ENCODE measurements at regions not wholly inside any gene's neighbourhood (a gene's known extent, or its start where the extent isn't known, plus 50 kb on each side); places are given as distances from the start of the nearest gene placed in this dataset.

DNA sequence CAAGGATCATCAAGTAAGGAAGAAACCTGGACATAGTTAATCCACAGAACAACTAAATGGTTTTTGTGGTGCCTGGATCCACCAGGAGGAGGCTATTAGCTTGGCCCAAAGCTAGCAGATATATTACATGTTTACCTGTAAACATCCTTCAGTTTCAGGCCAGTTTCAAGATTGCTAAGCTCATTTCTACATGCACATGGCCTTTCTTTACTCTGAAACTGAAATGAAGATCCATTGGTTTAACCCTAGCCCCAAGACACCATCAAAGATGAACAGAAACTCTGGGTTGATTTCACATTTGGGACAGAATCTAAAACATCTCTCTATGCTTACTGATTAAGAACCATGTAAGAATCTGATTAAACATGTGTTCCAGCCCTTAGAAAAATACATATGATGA is 611.8 kb downstream of the TLE1 start:
- no peak for ATAC-seq
- Histone ChIP-seq H3K4me3 (no peak overlapping the region), H3K27me3 (no peaks in the 10 kb centered on the region), H3K27ac (no peak overlapping the region), H3K9me3 (no peaks in the 10 kb centered on the region), H3K4me1 (no peaks in the 10 kb centered on the region), H3K36me3 (no peaks in the 10 kb centered on the region)
- no peak for DNase-seq
- TF ChIP-seq POLR2A (IDR thresholded peaks at IDR 0.05) (no peak), CTCF (IDR thresholded peaks at IDR 0.05) (no peak)
- intact Hi-C loops (cut with DNase I), result no loop called here

DNA sequence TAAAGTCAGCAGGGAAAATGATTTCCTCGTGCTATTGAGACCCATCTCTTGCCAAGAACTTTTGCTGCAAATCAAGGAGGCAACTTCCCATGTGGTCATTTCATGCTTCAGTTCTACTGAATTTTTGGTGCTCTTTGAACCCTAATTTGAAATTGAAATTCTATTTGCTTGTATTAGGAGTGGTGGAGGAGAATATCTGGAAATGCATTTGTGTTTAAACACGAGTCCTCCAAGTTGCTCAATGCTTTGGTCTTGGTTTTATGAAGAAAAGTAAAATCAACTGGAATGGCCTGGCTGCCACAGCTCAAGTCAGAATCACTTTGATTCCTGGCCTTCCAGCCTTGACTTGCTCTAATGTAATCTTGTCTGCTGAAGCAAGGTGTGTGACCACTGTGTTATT is 613.2 kb downstream of the TLE1 start:
- TF ChIP-seq CTCF (IDR thresholded peaks at IDR 0.05) (no peak), POLR2A (IDR thresholded peaks at IDR 0.05) (no peak)

DNA sequence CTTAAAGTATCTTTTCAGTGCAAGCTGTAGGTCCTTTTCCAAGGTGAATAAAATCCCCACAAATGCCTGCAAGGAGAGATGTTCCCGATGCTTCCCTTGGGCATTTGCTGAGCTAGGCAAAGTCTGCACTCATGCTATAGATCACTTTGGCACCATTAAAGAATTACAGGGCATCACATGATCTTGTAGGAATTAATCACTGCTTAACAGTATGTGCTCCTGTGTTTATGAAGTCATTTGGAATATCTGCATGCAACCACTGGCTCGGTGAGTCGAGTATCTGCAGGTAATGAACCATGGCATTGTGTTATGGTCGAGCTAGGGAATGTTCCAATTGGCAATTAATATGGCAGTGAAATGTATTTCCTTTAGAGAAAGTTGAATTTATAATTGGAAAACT is 615.1 kb downstream of the TLE1 start:
- Histone ChIP-seq H3K27ac (no peak overlapping the region), H3K4me1 (no peaks in the 10 kb centered on the region), H3K36me3 (no peaks in the 10 kb centered on the region), H3K9me3 (no peaks in the 10 kb centered on the region), H3K27me3 (no peaks in the 10 kb centered on the region), H3K4me3 (no peak overlapping the region)
- DNase-seq (no peak), ATAC-seq (no peak)
- 80 to 86% (median 86%) methylated on average over 4 of the region's 4 CpGs for WGBS, 4 donors
- intact Hi-C loops (cut with DNase I), result no loop called here
- TF ChIP-seq POLR2A (IDR thresholded peaks at IDR 0.05) (no peak), CTCF (IDR thresholded peaks at IDR 0.05) (no peak)

More for the DNA sequence above, 613.2 kb downstream of the TLE1 start:
- DNase-seq, result no peak
- Histone ChIP-seq H3K9me3 (no peaks in the 10 kb centered on the region), H3K4me1 (no peaks in the 10 kb centered on the region), H3K27ac (no peak overlapping the region), H3K36me3 (no peaks in the 10 kb centered on the region), H3K4me3 (no peak overlapping the region), H3K27me3 (no peaks in the 10 kb centered on the region)
- WGBS, 4 donors, result 57 to 73% (median 59%) methylated on average over 2 of the region's 2 CpGs
- intact Hi-C loops (cut with DNase I), result no loop called here
- no peak for ATAC-seq

DNA sequence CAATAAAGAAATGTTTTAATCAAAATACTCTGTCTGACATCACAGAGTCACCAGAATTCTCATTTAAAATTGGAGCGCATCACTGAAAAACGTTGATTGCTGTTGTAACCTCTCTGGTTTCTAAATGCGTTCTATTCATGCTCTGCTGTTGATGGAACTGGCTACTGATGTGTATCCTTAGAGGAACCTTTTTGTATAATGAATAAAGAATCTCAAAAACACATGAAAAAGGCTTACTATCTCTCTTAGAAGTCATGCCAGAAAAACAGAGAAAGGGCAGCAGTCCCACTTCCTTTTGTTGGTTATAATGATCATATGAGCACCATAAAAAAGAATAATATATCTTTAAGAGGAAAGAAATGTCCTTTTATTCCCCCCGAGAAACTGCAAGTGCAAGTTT is 615.5 kb downstream of the TLE1 start:
- H3K4me3 ChIP-seq, result no peak overlapping the region
- ATAC-seq, result no peak
- no peaks in the 10 kb centered on the region for H3K27me3 ChIP-seq
- DNase-seq, result no peak
- no peaks in the 10 kb centered on the region for H3K36me3 ChIP-seq
- intact Hi-C loops (cut with DNase I), result no loop called here
- no peak overlapping the region for H3K27ac ChIP-seq
- H3K4me1 ChIP-seq, result no peaks in the 10 kb centered on the region
- 77 to 84% (median 83%) methylated on average over 4 of the region's 4 CpGs for WGBS, 4 donors
- no peak for TF ChIP-seq POLR2A (IDR thresholded peaks at IDR 0.05)
- no peak for TF ChIP-seq CTCF (IDR thresholded peaks at IDR 0.05)
- no peaks in the 10 kb centered on the region for H3K9me3 ChIP-seq
